GM18502 (cell line): ENCODE measurements at regions not wholly inside any gene's neighbourhood (a gene's known extent, or its start where the extent isn't known, plus 50 kb on each side); places are given as distances from the start of the nearest gene placed in this dataset.
A peak's percentile ranks its signal among the peaks of the same experiment; 100 is the strongest.

Source experiments
- ATAC-seq: cut with Tn5 transposase; IDR thresholded peaks from one replicate; pipeline ENCODE4 v1.9.1; 2021; ENCODE audit warnings: mild to moderate bottlenecking; ENCODE audit not compliant: unreplicated experiment, poor library complexity

- ATAC-seq: no peak
Observed at GRCh38 chr3:193843474-193844301, 250.7 kb downstream of the OPA1 start.

- ATAC-seq: no peak
Observed at GRCh38 chr3:193844472-193844871, 251.5 kb downstream of the OPA1 start.

- no peak for ATAC-seq
Observed at GRCh38 chr3:193845144-193845543, 252.1 kb downstream of the OPA1 start.

DNA sequence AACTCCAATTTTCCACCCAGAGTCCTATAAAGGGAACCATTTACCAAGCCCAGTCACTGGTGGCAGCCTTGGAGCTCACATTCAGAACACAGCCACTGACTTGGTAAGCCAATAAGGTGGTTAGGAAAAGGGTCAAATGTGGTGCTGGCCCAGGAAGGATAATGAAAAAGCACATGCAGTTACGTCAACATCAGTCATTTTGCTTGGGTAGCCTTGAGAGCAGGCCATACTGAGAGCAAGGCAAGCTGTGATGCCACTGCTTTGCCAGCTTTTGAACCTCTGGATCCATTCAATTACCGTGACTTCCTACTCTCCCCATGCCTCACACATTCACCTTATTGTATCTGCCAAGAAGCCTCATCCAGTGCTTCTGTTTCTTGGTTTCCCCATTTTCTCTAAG is 253.6 kb downstream of the OPA1 start:
- no peak for ATAC-seq

- no peak for ATAC-seq
Observed at GRCh38 chr3:193847402-193847801, 254.4 kb downstream of the OPA1 start.

- ATAC-seq: no peak
Observed at GRCh38 chr3:193848547-193848946, 255.5 kb downstream of the OPA1 start.

DNA sequence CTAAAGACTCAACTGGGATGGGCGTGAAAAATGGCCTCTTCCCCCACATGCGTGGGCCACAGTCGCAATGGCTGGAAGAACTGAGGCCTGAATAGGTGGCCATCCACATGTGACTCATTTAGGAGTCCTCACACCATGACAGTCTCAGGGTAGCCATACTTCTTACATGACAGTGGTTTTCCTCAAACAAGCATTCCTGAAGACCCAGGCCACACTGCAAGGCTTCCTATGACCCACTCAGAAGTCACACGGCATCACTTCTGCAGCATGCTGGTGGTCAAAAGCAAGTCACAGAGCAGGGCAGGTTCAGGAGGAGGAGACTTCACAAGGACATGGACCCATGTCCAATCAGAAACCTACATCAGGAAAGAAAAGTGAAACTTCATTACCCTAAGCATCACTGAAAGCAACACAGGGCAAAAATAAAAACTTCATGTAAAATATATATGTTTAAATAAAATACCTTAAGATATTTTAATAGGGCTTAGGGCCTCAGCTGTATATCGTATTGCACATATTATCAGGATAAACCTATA is 257.1 kb downstream of the OPA1 start:
- ATAC-seq: no peak

DNA sequence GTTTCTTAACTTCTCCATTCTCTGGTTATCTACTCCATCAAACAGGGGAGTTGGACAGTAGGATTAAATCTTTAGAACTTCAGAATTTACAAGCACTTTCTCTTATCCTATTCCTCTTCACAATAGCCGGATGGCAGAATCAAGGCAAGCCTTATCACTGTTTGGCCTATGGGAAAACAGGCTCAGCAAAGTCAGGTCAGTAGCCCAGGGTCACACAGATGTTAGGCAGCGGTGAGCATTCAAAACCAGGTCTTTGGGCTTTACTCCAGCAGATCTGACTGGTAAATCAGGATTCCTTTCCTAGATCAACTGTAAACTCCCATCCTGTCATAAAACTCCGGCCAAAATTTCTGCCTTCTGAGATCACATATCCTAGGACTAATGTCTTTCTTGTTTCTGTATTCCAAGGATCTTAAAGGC is 258.4 kb downstream of the OPA1 start:
- ATAC-seq: no peak

DNA sequence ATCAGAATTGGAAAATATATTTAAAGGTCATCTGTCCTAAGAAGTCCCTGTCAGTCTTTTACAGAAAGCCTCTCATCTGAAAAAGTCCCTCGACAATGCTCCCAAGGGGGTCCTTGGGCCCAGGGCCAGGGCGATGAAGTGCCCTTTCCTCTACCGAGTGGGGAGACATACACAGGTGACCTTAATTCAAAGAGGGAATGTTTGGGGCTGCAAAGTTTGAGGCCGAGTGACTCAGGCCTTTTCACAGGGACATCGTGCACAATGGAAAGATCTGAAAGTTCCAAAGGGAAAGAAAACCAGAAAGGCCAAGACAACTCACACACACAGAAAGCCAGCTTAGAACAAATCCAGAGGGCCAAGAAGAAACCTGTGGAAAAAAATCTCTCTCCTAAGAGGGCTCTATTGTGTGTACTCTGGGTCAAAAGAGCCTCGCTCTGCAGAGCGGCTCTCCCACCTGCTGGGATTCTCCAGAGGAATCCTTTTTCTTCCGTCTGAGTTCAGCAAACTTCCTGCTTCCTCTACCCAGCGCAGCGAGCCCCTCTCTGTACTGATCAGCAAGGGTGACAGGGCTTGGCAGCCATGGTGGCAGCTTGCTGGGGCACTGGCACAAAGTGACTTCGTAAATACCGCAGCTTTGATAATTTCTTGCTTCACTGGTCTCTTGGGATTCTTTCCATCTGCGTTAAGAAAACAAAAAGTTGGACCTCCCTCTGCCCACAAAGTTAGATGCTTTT is 259.1 kb downstream of the OPA1 start:
- ATAC-seq: no peak

DNA sequence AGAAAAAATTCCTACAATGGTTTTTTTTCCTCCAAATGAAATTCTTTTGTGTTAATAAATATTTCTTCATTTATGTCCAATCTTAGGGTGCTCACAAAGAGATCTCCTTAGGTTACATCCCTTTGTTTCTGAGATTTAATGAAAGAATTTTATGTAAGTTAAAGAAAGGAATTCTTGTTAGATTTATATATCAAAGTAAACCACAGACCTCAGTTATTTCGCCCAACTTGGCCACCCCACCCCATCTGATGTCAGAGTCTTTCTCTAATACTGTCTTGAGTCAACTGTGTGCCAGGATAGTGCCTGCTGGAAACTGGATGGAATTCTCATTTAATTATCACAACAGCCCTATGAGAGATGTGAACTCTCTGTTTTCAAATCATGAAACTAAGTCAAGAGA is 259.9 kb downstream of the OPA1 start:
- ATAC-seq: no peak

- no peak for ATAC-seq
Observed at GRCh38 chr3:193853511-193854219, 260.7 kb downstream of the OPA1 start.

- no peak for ATAC-seq
Observed at GRCh38 chr3:193857996-193858395, 265.0 kb downstream of the OPA1 start.

GRCh38 chr3:193859195-193859594 is 266.2 kb downstream of the OPA1 start:
- no peak for ATAC-seq

DNA sequence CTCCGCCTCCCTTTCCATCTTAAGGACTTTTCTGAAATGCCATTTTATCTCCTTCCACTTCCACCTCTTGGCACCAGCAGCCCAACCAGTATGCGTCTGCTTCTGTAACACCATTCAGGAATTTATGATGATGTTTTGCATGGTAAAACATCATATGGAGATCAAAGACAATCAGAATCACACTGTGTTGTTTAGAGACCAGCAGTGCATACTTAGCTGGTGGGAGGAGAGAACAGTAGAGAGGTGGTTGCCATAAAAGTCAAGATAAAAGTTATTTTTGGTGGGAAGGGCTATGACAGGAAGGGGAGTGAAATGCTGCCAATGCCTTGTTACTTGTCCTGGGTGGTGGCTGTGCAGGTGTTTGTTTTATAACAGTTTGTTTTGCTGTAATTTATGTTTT is 268.0 kb downstream of the OPA1 start:
- ATAC-seq: no peak

- ATAC-seq: no peak
Observed at GRCh38 chr3:193862843-193863242, 269.8 kb downstream of the OPA1 start.

DNA sequence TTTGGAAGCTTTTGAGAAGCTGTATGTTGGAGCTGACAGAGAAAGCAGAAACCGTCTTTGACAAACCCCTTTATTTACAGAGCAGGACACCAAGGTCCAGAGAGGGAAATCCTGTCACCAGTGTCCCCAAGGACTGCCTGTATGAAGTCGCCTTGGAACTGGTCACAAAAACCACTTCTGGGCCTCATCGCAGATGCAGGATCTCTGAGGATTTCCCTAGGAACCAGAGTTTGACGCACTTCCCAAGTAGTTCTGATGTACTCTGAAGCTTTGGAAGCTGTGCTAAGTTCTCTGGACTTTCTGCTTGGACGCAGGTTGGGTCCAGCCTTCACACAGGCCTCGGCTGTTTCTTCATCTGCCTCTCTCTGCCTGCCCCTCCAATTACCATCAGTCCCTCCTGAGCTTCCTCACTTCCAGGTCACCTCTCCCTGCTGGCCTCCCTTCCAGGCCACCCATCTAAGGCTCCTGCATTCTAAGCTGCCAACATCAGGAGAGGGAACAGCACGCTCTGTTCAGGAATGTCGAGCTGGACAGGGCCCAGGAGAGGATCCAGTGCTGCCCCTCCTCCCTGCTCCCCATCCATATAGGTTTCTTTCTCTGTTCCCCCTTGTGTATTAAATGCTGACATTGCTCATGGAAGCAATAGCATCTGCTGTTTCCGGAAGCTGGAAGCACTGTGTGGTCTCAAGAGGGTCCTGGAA is 270.8 kb downstream of the OPA1 start:
- no peak for ATAC-seq

DNA sequence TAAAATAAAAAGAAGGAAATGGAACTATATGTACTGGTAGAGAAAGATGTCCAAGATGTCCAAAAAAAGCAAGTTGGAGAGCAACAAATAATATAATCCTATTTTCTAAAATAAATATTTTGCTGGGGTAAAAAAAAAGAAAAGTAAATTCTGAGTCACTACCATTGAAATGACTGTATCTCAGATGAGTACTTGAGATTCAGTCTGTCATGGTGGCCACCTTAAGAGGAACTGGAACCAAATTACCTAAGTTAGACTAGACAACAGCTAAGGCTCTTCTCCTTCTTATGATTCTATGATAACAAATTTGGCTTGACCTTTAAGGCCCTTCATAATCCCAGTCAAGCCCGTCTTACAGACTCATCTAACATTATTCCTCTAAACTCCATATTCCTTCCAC is 270.6 kb upstream of the HES1 start:
- peak; percentile 97 for ATAC-seq

DNA sequence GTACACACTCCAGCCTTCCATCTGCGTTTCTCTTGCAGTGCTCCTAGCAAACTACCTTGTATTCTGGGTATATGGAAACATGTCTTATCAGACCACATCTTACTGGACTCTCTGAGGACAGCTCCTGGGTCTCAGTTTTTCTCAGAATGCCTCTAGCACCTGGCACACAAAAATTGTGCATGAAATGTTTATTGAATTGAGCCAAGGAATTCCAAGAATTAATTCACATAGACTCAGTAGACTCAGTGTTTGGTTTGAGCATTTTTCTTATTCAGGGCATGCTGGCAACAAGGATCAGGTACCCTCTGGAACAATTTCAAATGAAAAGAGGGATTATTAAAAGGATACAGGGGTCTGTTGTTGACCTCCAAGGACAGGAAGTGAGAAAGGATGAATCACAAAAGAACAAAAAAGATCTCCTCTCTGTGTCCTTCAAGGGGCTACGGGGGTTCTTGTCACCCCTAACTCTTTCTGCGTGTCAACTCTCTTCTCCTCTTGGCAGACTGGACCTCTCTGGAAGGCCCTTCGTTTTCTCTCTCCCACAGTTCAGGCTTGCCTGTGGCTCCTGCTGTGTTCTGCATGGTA is 270.0 kb upstream of the HES1 start:
- ATAC-seq: peak; percentile 7

DNA sequence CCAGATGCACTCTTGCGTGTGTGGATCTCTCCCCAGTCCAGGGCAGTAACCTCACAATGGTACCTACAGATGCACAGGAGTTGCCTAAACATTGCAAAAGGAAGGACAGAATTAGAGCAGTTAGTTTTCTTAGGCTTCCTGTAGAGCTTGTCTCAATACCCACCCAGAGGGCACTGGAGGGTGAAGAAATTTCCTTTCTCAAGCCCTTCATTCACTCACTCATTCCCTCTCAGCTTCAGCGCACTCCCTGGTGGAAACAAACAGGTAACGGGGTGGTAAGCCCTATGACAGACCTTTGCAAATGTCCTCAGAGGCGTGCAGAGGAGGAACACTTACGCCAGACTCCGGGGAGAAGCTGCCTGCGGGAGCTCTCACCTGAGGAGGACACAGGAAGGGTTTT is 267.4 kb upstream of the HES1 start:
- no peak for ATAC-seq
